SHP77 treated with DMSO at 0.1 percent for 48 hours (cell line): ENCODE measurements at regions not wholly inside any gene's neighbourhood (a gene's known extent, or its start where the extent isn't known, plus 50 kb on each side); places are given as distances from the start of the nearest gene placed in this dataset.

Experiments used
- DNase-seq: peaks from one replicate; lab custom pipeline; 2025; lab: John Stamatoyannopoulos, UW

GRCh38 chr1:103248417-103249102, 140.2 kb upstream of the COL11A1 start:
- no peak for DNase-seq

GRCh38 chr1:103247517-103247916, 139.2 kb upstream of the COL11A1 start:
- DNase-seq = no peak

- DNase-seq = no peak
Measured at GRCh38 chr1:103243481-103243880, 135.2 kb upstream of the COL11A1 start.

GRCh38 chr1:103239034-103239433, 130.7 kb upstream of the COL11A1 start:
- no peak for DNase-seq

GRCh38 chr1:103230061-103230460, 121.7 kb upstream of the COL11A1 start:
- no peak for DNase-seq

- DNase-seq = no peak
Measured at GRCh38 chr1:103220631-103221041, 112.3 kb upstream of the COL11A1 start.

GRCh38 chr1:103218821-103219220, 110.5 kb upstream of the COL11A1 start:
- no peak for DNase-seq

- no peak for DNase-seq
Measured at GRCh38 chr1:103218369-103218768, 110.0 kb upstream of the COL11A1 start.

- no peak for DNase-seq
Measured at GRCh38 chr1:103211073-103211472, 102.8 kb upstream of the COL11A1 start.

- DNase-seq = no peak
Measured at GRCh38 chr1:103208844-103209243, 100.5 kb upstream of the COL11A1 start.

GRCh38 chr1:103199001-103199400, 90.7 kb upstream of the COL11A1 start:
- DNase-seq = no peak

GRCh38 chr1:103198076-103198475, 89.8 kb upstream of the COL11A1 start:
- DNase-seq = no peak

GRCh38 chr1:103197216-103197615, 88.9 kb upstream of the COL11A1 start:
- no peak for DNase-seq

- no peak for DNase-seq
Measured at GRCh38 chr1:103194984-103195383, 86.7 kb upstream of the COL11A1 start.

- DNase-seq = no peak
Measured at GRCh38 chr1:103194060-103194459, 85.7 kb upstream of the COL11A1 start.

GRCh38 chr1:103191327-103191726, 83.0 kb upstream of the COL11A1 start:
- no peak for DNase-seq

- no peak for DNase-seq
Measured at GRCh38 chr1:103190766-103191165, 82.4 kb upstream of the COL11A1 start.

- no peak for DNase-seq
Measured at GRCh38 chr1:103187673-103188072, 79.4 kb upstream of the COL11A1 start.

- DNase-seq = no peak
Measured at GRCh38 chr1:103180660-103181059, 72.3 kb upstream of the COL11A1 start.

GRCh38 chr1:103177108-103177775, 68.9 kb upstream of the COL11A1 start:
- no peak for DNase-seq

- DNase-seq = no peak
Measured at GRCh38 chr1:103171041-103171590, 62.8 kb upstream of the COL11A1 start.

GRCh38 chr1:103170609-103171008, 62.3 kb upstream of the COL11A1 start:
- no peak for DNase-seq

GRCh38 chr1:103162360-103162759, 54.0 kb upstream of the COL11A1 start:
- DNase-seq = no peak

GRCh38 chr1:103160281-103160680, 52.0 kb upstream of the COL11A1 start:
- no peak for DNase-seq
